ENCODE measurements at regions not wholly inside any gene's neighbourhood (a gene's known extent, or its start where the extent isn't known, plus 50 kb on each side); places are given as distances from the start of the nearest gene placed in this dataset.

GRCh38 chr2:220528180-220528675 is 900.8 kb downstream of the SLC4A3 start:
- no peak for TF ChIP-seq CTCF (IDR thresholded peaks at IDR 0.05; ENCODE audit: low read depth, low read length, poor library complexity, severe bottlenecking)
- TF ChIP-seq EZH2phosphoT487 (IDR thresholded peaks at IDR 0.05; ENCODE audit: borderline replicate concordance, low read length): no peak
